Sigmoid colon (tissue), 3 donors: ENCODE measurements at regions not wholly inside any gene's neighbourhood (a gene's known extent, or its start where the extent isn't known, plus 50 kb on each side); places are given as distances from the start of the nearest gene placed in this dataset.

ENCODE experiments used
- POLR2A ChIP-seq, 2 donors: fragments of 450-650 bp; IDR thresholded peaks; one replicate each; pipeline ENCODE4 v1.6.1; 2016; ENCODE audit warnings: antibody characterized with exemption in 2 of 2, mild to moderate bottlenecking in 2 of 2, moderate library complexity in 2 of 2
- TF ChIP-seq, protein P1 (sequence below), 4 experiments: fragments of 450-650 bp in 3 of 4; fragments of 200-600 bp in 1 of 4; IDR thresholded peaks; one replicate each; pipeline ENCODE4 v1.5.1; 2016 to 2019; ENCODE audit warnings: antibody characterized with exemption in 4 of 4, mild to moderate bottlenecking in 3 of 4, moderate library complexity in 2 of 4

- TF ChIP-seq, protein P1, sequence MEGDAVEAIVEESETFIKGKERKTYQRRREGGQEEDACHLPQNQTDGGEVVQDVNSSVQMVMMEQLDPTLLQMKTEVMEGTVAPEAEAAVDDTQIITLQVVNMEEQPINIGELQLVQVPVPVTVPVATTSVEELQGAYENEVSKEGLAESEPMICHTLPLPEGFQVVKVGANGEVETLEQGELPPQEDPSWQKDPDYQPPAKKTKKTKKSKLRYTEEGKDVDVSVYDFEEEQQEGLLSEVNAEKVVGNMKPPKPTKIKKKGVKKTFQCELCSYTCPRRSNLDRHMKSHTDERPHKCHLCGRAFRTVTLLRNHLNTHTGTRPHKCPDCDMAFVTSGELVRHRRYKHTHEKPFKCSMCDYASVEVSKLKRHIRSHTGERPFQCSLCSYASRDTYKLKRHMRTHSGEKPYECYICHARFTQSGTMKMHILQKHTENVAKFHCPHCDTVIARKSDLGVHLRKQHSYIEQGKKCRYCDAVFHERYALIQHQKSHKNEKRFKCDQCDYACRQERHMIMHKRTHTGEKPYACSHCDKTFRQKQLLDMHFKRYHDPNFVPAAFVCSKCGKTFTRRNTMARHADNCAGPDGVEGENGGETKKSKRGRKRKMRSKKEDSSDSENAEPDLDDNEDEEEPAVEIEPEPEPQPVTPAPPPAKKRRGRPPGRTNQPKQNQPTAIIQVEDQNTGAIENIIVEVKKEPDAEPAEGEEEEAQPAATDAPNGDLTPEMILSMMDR (IDR thresholded peaks at IDR 0.05) = no peak
- TF ChIP-seq POLR2A (IDR thresholded peaks at IDR 0.05) = no peak
These were observed 80.5 kb downstream of the CLDN34 start for GRCh38 chrX:10047631-10048030.
